WTC11 (cell line): ENCODE measurements at regions not wholly inside any gene's neighbourhood (a gene's known extent, or its start where the extent isn't known, plus 50 kb on each side); places are given as distances from the start of the nearest gene placed in this dataset.

Experiments used
- ATAC-seq: fragments of 200-7000 bp; cut with Tn5 transposase; 2 replicates; pipeline ENCODE4 v1.10.0; 2021; ENCODE audit warnings: mild to moderate bottlenecking, moderate library complexity
- CTCF ChIA-PET: fragments of 300-600 bp; sonication (Branson Sonifier 250); formaldehyde crosslinking; loops from one replicate; lab custom pipeline; 2021; ENCODE audit warnings: antibody characterized with exemption; lab: Charles Lee
- POLR2A ChIA-PET: fragments of 350-600 bp; sonication (Branson Sonifier 250); formaldehyde crosslinking; loops from one replicate; lab custom pipeline; 2021; ENCODE audit warnings: antibody characterized with exemption; lab: Charles Lee
- DNase-seq: peaks from one replicate; pipeline ENCODE4 v3.0.0; 2021; ENCODE audit warnings: low spot score
- H3K27ac Mint-ChIP-seq: 2 replicates; pipeline ENCODE4 v1.8.0; 2021; ENCODE audit warnings: mixed read lengths
- H3K27me3 Mint-ChIP-seq: 2 replicates; pipeline ENCODE4 v1.8.0; 2021; ENCODE audit warnings: low read depth, mild to moderate bottlenecking, moderate library complexity, mixed read lengths
- H3K36me3 Mint-ChIP-seq: 2 replicates; pipeline ENCODE4 v1.8.0; 2021; ENCODE audit warnings: mixed read lengths
- H3K4me1 Mint-ChIP-seq: 2 replicates; pipeline ENCODE4 v1.8.0; 2022; ENCODE audit warnings: mixed read lengths
- H3K4me3 Mint-ChIP-seq: 2 replicates; pipeline ENCODE4 v1.8.0; 2021; ENCODE audit warnings: mild to moderate bottlenecking, moderate library complexity, mixed read lengths
- H3K9me3 Mint-ChIP-seq: 2 replicates; pipeline ENCODE4 v1.8.0; 2021; ENCODE audit warnings: mixed read lengths
- ARID4B ChIP-seq: sonication (generic); formaldehyde crosslinking; IDR thresholded peaks from 2 replicates; pipeline ENCODE4 v1.8.0; 2023; ENCODE audit warnings: missing genetic modification reagents, mild to moderate bottlenecking, borderline replicate concordance
- ATF3 ChIP-seq: sonication (generic); formaldehyde crosslinking; conservative IDR thresholded peaks from 2 replicates; pipeline ENCODE4 v1.8.1; 2022; ENCODE audit warnings: mild to moderate bottlenecking, missing genetic modification reagents
- CDX4 ChIP-seq: fragments of 250-450 bp; sonication (Bioruptor Pico); IDR thresholded peaks from 2 replicates; pipeline ENCODE4 v1.9.0; 2021; ENCODE audit warnings: moderate library complexity, mild to moderate bottlenecking, inconsistent platforms, borderline replicate concordance
- EMX1 ChIP-seq: fragments of 250-450 bp; sonication (Bioruptor Pico); IDR thresholded peaks from 2 replicates; pipeline ENCODE4 v1.8.0; 2021; ENCODE audit warnings: mild to moderate bottlenecking
- ESRRA ChIP-seq: sonication (generic); formaldehyde crosslinking; IDR thresholded peaks from 2 replicates; pipeline ENCODE4 v1.8.1; 2022; ENCODE audit warnings: mild to moderate bottlenecking, missing genetic modification reagents, borderline replicate concordance
- FOXP1 ChIP-seq: sonication (generic); formaldehyde crosslinking; IDR thresholded peaks from 2 replicates; pipeline ENCODE4 v1.8.0; 2022; ENCODE audit warnings: missing genetic modification reagents, mild to moderate bottlenecking, moderate library complexity, borderline replicate concordance
- FOXP4 ChIP-seq: sonication (generic); formaldehyde crosslinking; IDR thresholded peaks from 2 replicates; pipeline ENCODE4 v1.8.0; 2022; ENCODE audit warnings: mild to moderate bottlenecking, missing genetic modification reagents
- GTF2I ChIP-seq: fragments of 250-450 bp; sonication (Bioruptor Pico); conservative IDR thresholded peaks from 2 replicates; pipeline ENCODE4 v1.4.0; 2021; ENCODE audit warnings: mild to moderate bottlenecking
- MYBL2 ChIP-seq: sonication (generic); formaldehyde crosslinking; IDR thresholded peaks from 2 replicates; pipeline ENCODE4 v1.8.1; 2023; ENCODE audit warnings: mild to moderate bottlenecking, moderate library complexity, missing genetic modification reagents
- PRDM15 ChIP-seq: sonication (generic); formaldehyde crosslinking; IDR thresholded peaks from 2 replicates; pipeline ENCODE4 v1.8.0; 2022; ENCODE audit warnings: missing genetic modification reagents
- PREB ChIP-seq: sonication (generic); formaldehyde crosslinking; IDR thresholded peaks from 2 replicates; pipeline ENCODE4 v1.8.1; 2022; ENCODE audit warnings: mild to moderate bottlenecking, missing genetic modification reagents, moderate library complexity, borderline replicate concordance
- SMAD3 ChIP-seq: sonication (generic); formaldehyde crosslinking; IDR thresholded peaks from 2 replicates; pipeline ENCODE4 v1.8.0; 2022; ENCODE audit warnings: missing genetic modification reagents, mild to moderate bottlenecking, borderline replicate concordance
- STAT6 ChIP-seq: sonication (generic); formaldehyde crosslinking; conservative IDR thresholded peaks from 2 replicates; pipeline ENCODE4 v1.8.1; 2023; ENCODE audit warnings: mild to moderate bottlenecking, low read depth, missing genetic modification reagents, moderate library complexity
- USF2 ChIP-seq: sonication (generic); formaldehyde crosslinking; IDR thresholded peaks from 2 replicates; pipeline ENCODE4 v1.8.1; 2023; ENCODE audit warnings: mild to moderate bottlenecking, missing genetic modification reagents, moderate library complexity
- ZNF423 ChIP-seq: fragments of 250-450 bp; sonication (Bioruptor Pico); IDR thresholded peaks from 2 replicates; pipeline ENCODE4 v2.1.2; 2022; ENCODE audit warnings: mild to moderate bottlenecking, moderate library complexity

- TF ChIP-seq ARID4B: no peak
Measured at GRCh38 chr12:97912943-97913342, 450.3 kb downstream of the RMST start (continued).

GRCh38 chr12:97921979-97922722 is 459.5 kb downstream of the RMST start:
- CTCF ChIA-PET: no interaction called here
- DNase-seq (no peak), ATAC-seq (no peak)
- POLR2A ChIA-PET: interaction anchor here (0.6 kb wide), 1 partner anchor 261 kb away, joined by 3 read pairs; no protein-coding TSS in a partner anchor
- TF ChIP-seq GTF2I (no peak), FOXP1 (no peak), MYBL2 (CRISPR knock-in tag) (no peak), PREB (CRISPR knock-in tag) (no peak), ZNF423 (CRISPR knock-in tag) (no peak), ESRRA (CRISPR knock-in tag) (no peak)
- H3K9me3 Mint-ChIP-seq: 0 out of 2 replicates have a peak, but pooled peaks cover 4% of the 10 kb centered on the region
- no peaks in the 10 kb centered on the region for H3K4me1 Mint-ChIP-seq
- no peaks in the 10 kb centered on the region for H3K27me3 Mint-ChIP-seq
- H3K27ac Mint-ChIP-seq: no peak overlapping the region
- no peak overlapping the region for H3K4me3 Mint-ChIP-seq
- H3K36me3 Mint-ChIP-seq: no peaks in the 10 kb centered on the region

GRCh38 chr12:97923546-97923945 is 460.9 kb downstream of the RMST start:
- ChIA-PET POLR2A (interaction anchor here (0.7 kb wide), 1 partner anchor 669 kb away, joined by 3 read pairs; no protein-coding TSS in a partner anchor), CTCF (no interaction called here)
- Mint-ChIP-seq H3K27ac (no peak overlapping the region), H3K36me3 (no peaks in the 10 kb centered on the region), H3K4me3 (no peak overlapping the region), H3K9me3 (0 out of 2 replicates have a peak, but pooled peaks cover 4% of the 10 kb centered on the region), H3K4me1 (no peaks in the 10 kb centered on the region), H3K27me3 (no peaks in the 10 kb centered on the region)
- DNase-seq (no peak), ATAC-seq (no peak)
- no peak for TF ChIP-seq FOXP4 (CRISPR knock-in tag)
- no peak for TF ChIP-seq EMX1 (CRISPR knock-in tag)
- no peak for TF ChIP-seq ESRRA (CRISPR knock-in tag)
- no peak for TF ChIP-seq ATF3
- no peak for TF ChIP-seq CDX4 (CRISPR knock-in tag)
- TF ChIP-seq GTF2I: no peak
- no peak for TF ChIP-seq STAT6 (CRISPR knock-in tag)
- TF ChIP-seq PRDM15 (CRISPR knock-in tag): no peak
- no peak for TF ChIP-seq USF2 (CRISPR knock-in tag)
- no peak for TF ChIP-seq SMAD3
